ENCODE measurements at regions not wholly inside any gene's neighbourhood (a gene's known extent, or its start where the extent isn't known, plus 50 kb on each side); places are given as distances from the start of the nearest gene placed in this dataset.

- H3K9ac ChIP-seq (ENCODE audit: insufficient read depth in 1 of 2, low read length in 2 of 2) = no peak overlapping the region
- no peak overlapping the region for H3K4me3 ChIP-seq
- H3K4me1 ChIP-seq (ENCODE audit: control insufficient read depth in 5 of 5, insufficient read depth in 5 of 5, low read length in 5 of 5) = no peaks in the 10 kb centered on the region
- H3K36me3 ChIP-seq (ENCODE audit: control insufficient read depth in 4 of 4, insufficient read depth in 4 of 4, low read length in 4 of 4) = no peaks in the 10 kb centered on the region
- WGBS, 2 donors = 84 to 95% methylated on average over 5 of the region's 5 CpGs
- TF ChIP-seq CTCF (IDR thresholded peaks at IDR 0.05; ENCODE audit: control extremely low read depth, extremely low read depth) = no peak
- ATAC-seq (ENCODE audit: insufficient read depth, low FRiP score) (no peak), DNase-seq (no peak)
- H3K27ac ChIP-seq (ENCODE audit: low read depth in 1 of 2, low read length in 1 of 2) = no peak overlapping the region
- H3K27me3 ChIP-seq (ENCODE audit: control insufficient read depth in 3 of 3, insufficient read depth in 3 of 3, low read length in 2 of 3) = no peaks in the 10 kb centered on the region
- H3K9me3 ChIP-seq (ENCODE audit: control insufficient read depth in 4 of 4, insufficient read depth in 3 of 4, low read length in 3 of 4) = no peaks in the 10 kb centered on the region
These were observed 78.3 kb upstream of the LMO4 start for GRCh38 chr1:87250336-87250735.

- H3K4me1 ChIP-seq (ENCODE audit: control insufficient read depth in 5 of 5, insufficient read depth in 5 of 5, low read length in 5 of 5) = no peaks in the 10 kb centered on the region
- DNase-seq (no peak), ATAC-seq (ENCODE audit: insufficient read depth, low FRiP score) (no peak)
- H3K36me3 ChIP-seq (ENCODE audit: control insufficient read depth in 4 of 4, insufficient read depth in 4 of 4, low read length in 4 of 4) = no peaks in the 10 kb centered on the region
- no peak overlapping the region for H3K27ac ChIP-seq (ENCODE audit: low read depth in 1 of 2, low read length in 1 of 2)
- H3K4me3 ChIP-seq = no peak overlapping the region
- H3K27me3 ChIP-seq (ENCODE audit: control insufficient read depth in 3 of 3, insufficient read depth in 3 of 3, low read length in 2 of 3) = no peaks in the 10 kb centered on the region
- no peak overlapping the region for H3K9ac ChIP-seq (ENCODE audit: insufficient read depth in 1 of 2, low read length in 2 of 2)
- 73 to 77% methylated on average over 2 of the region's 2 CpGs for WGBS, 2 donors
- TF ChIP-seq CTCF (IDR thresholded peaks at IDR 0.05; ENCODE audit: control extremely low read depth, extremely low read depth) = no peak
- peaks cover 0 to 3% (median 0%) of the 10 kb centered on the region in 4 donors for H3K9me3 ChIP-seq (ENCODE audit: control insufficient read depth in 4 of 4, insufficient read depth in 3 of 4, low read length in 3 of 4)
These were observed 76.3 kb upstream of the LMO4 start for GRCh38 chr1:87252406-87252805.

- 91 to 94% methylated on average over 3 of the region's 3 CpGs for WGBS, 2 donors
- ATAC-seq (ENCODE audit: insufficient read depth, low FRiP score) (no peak), DNase-seq (no peak)
- Histone ChIP-seq H3K36me3 (ENCODE audit: control insufficient read depth in 4 of 4, insufficient read depth in 4 of 4, low read length in 4 of 4) (no peaks in the 10 kb centered on the region), H3K27ac (ENCODE audit: low read depth in 1 of 2, low read length in 1 of 2) (no peak overlapping the region), H3K27me3 (ENCODE audit: control insufficient read depth in 3 of 3, insufficient read depth in 3 of 3, low read length in 2 of 3) (no peaks in the 10 kb centered on the region), H3K4me1 (ENCODE audit: control insufficient read depth in 5 of 5, insufficient read depth in 5 of 5, low read length in 5 of 5) (peaks cover 0 to 6% (median 0%) of the 10 kb centered on the region in 5 donors), H3K9ac (ENCODE audit: insufficient read depth in 1 of 2, low read length in 2 of 2) (no peak overlapping the region), H3K4me3 (no peak overlapping the region), H3K9me3 (ENCODE audit: control insufficient read depth in 4 of 4, insufficient read depth in 3 of 4, low read length in 3 of 4) (peaks cover 0 to 4% (median 0%) of the 10 kb centered on the region in 4 donors)
- TF ChIP-seq CTCF (IDR thresholded peaks at IDR 0.05; ENCODE audit: control extremely low read depth, extremely low read depth) = no peak
These were observed 66.0 kb upstream of the LMO4 start for GRCh38 chr1:87262688-87263087.

GRCh38 chr1:87263281-87263680 lies 65.4 kb upstream of the LMO4 start:
- Histone ChIP-seq H3K4me1 (ENCODE audit: control insufficient read depth in 5 of 5, insufficient read depth in 5 of 5, low read length in 5 of 5) (peaks cover 0 to 6% (median 0%) of the 10 kb centered on the region in 5 donors), H3K27ac (ENCODE audit: low read depth in 1 of 2, low read length in 1 of 2) (no peak overlapping the region), H3K4me3 (no peak overlapping the region), H3K9ac (ENCODE audit: insufficient read depth in 1 of 2, low read length in 2 of 2) (no peak overlapping the region), H3K27me3 (ENCODE audit: control insufficient read depth in 3 of 3, insufficient read depth in 3 of 3, low read length in 2 of 3) (no peaks in the 10 kb centered on the region), H3K9me3 (ENCODE audit: control insufficient read depth in 4 of 4, insufficient read depth in 3 of 4, low read length in 3 of 4) (peaks cover 0 to under 1% (median 0%) of the 10 kb centered on the region in 4 donors), H3K36me3 (ENCODE audit: control insufficient read depth in 4 of 4, insufficient read depth in 4 of 4, low read length in 4 of 4) (no peaks in the 10 kb centered on the region)
- DNase-seq = no peak
- no peak for ATAC-seq (ENCODE audit: insufficient read depth, low FRiP score)
- WGBS, 2 donors = 82% methylated on average over 2 of the region's 2 CpGs
- no peak for TF ChIP-seq CTCF (IDR thresholded peaks at IDR 0.05; ENCODE audit: control extremely low read depth, extremely low read depth)

All from lung (tissue), 11 donors.